ENCODE measurements at regions not wholly inside any gene's neighbourhood (a gene's known extent, or its start where the extent isn't known, plus 50 kb on each side); places are given as distances from the start of the nearest gene placed in this dataset.

DNA sequence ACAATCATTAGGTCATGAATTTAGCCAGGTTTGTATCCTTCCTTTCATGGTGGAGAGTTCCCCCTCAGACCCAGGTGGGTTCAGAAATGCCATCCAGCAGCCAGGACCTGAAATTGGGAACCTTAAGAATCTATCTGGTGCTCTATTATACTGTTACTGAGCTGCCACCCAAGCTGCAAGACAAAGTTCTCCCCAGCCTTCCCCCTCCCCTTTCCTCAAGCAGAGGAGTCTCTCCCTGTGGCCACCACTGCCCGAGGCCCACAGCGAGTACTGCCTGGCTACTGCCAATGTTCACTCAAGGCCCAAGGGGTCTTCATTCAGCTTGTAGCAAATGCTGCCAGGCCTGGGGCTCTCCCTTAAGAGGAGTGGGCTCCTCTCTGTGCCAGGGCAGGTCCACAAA is 133.8 kb downstream of the TMEM38B start:
- Histone ChIP-seq H3K4me1 (ENCODE audit: control insufficient read depth, insufficient read depth, low read length) (no peaks in the 10 kb centered on the region), H3K4me3 (ENCODE audit: low read depth, low read length) (no peak overlapping the region), H3K27ac (ENCODE audit: low read depth, low read length) (no peak overlapping the region), H3K9ac (ENCODE audit: low read depth, low read length) (no peak overlapping the region), H3K27me3 (ENCODE audit: control insufficient read depth, insufficient read depth, low read length) (no peaks in the 10 kb centered on the region), H3K36me3 (ENCODE audit: control insufficient read depth, insufficient read depth, low read length) (no peaks in the 10 kb centered on the region), H3K9me3 (ENCODE audit: control insufficient read depth, insufficient read depth, low read length) (no peaks in the 10 kb centered on the region)

DNA sequence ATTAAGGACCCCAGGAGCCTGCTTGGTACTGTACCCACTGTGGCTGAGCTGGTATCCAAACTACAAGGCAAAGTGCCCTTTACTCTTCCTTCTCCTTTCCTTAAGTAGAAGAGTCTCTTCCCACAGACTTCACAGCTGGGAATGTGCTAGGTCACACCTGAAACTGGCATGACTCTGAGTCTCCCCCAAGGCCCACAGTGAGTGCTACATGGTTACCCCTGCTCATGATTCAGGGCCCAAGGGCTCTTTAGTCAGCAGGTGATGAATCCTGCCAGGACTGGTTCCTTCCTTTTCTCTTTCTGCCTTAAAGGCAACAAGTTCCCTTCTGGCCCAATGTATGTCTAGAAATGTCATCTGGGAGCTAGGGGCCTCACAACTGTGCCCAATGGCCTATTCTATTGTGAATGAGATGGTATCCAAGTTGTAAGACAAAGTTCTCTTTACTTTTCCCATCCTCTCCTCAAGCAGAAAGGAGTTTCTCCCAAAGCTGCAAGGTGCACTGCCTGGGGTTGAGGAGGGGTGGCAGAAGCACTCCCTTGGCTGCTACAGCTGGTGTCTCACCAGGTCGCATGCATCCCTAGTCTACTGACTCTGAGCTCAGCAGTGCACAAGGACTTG is 134.4 kb downstream of the TMEM38B start:
- no peak overlapping the region for H3K27ac ChIP-seq (ENCODE audit: low read depth, low read length)
- H3K9me3 ChIP-seq (ENCODE audit: control insufficient read depth, insufficient read depth, low read length) = no peaks in the 10 kb centered on the region
- H3K9ac ChIP-seq (ENCODE audit: low read depth, low read length) = no peak overlapping the region
- H3K4me1 ChIP-seq (ENCODE audit: control insufficient read depth, insufficient read depth, low read length) = no peaks in the 10 kb centered on the region
- H3K27me3 ChIP-seq (ENCODE audit: control insufficient read depth, insufficient read depth, low read length) = no peaks in the 10 kb centered on the region
- no peak overlapping the region for H3K4me3 ChIP-seq (ENCODE audit: low read depth, low read length)
- H3K36me3 ChIP-seq (ENCODE audit: control insufficient read depth, insufficient read depth, low read length) = no peaks in the 10 kb centered on the region

DNA sequence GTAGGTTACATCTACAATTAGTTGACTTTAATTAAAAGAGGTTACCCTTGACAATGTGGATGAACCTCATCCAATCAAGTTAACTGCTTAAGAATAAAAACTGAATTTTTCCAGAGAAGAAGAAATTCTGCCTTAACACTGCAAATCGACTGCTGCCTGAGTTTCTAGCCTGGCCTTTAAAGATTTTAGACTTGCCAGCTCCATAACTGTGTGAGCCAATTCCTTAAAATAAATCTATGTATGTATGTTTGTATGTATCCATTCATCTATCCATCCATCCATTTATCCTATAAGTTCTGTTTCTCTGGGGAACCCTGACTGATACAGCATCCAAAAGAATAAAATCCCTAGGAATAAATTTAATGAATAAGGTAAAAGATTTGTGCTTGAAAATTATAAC is 136.1 kb downstream of the TMEM38B start:
- Histone ChIP-seq H3K27me3 (ENCODE audit: control insufficient read depth, insufficient read depth, low read length) (no peaks in the 10 kb centered on the region), H3K27ac (ENCODE audit: low read depth, low read length) (no peak overlapping the region), H3K36me3 (ENCODE audit: control insufficient read depth, insufficient read depth, low read length) (no peaks in the 10 kb centered on the region), H3K9me3 (ENCODE audit: control insufficient read depth, insufficient read depth, low read length) (no peaks in the 10 kb centered on the region), H3K4me1 (ENCODE audit: control insufficient read depth, insufficient read depth, low read length) (peaks cover 9% of the 10 kb centered on the region), H3K9ac (ENCODE audit: low read depth, low read length) (no peak overlapping the region), H3K4me3 (ENCODE audit: low read depth, low read length) (no peak overlapping the region)

DNA sequence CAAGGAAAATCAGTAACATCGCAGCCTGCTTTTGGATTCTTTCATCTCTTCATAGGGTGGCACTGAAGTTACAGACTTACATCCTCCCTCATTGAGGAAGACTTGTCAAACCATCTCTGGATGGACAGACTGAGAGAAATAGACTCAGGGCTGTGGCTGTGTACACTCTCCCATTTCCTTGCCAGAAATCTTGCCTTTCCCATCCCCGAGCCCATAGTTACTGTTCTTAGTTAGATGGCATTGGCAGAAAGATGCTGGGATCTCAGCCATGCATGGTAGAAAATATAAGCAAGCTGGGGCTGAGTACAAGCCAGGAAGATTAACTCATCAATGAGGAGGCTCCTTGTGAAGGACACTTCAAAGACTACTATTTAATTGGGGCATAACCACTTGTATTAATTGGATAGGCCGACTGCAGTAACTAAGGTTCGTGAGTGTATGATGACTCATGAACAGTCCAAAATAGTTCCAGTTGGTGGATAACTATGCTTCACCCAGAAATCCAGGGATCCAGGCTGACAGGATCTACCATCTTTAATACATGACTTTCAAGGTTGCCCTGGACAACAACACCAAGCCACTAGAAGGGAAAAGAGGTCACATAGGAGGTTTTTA is 137.9 kb downstream of the TMEM38B start:
- H3K4me1 ChIP-seq (ENCODE audit: control insufficient read depth, insufficient read depth, low read length) = peaks cover 9% of the 10 kb centered on the region
- H3K9me3 ChIP-seq (ENCODE audit: control insufficient read depth, insufficient read depth, low read length) = no peaks in the 10 kb centered on the region
- H3K27ac ChIP-seq (ENCODE audit: low read depth, low read length) = no peak overlapping the region
- no peak overlapping the region for H3K4me3 ChIP-seq (ENCODE audit: low read depth, low read length)
- H3K36me3 ChIP-seq (ENCODE audit: control insufficient read depth, insufficient read depth, low read length) = no peaks in the 10 kb centered on the region
- H3K9ac ChIP-seq (ENCODE audit: low read depth, low read length) = no peak overlapping the region
- no peaks in the 10 kb centered on the region for H3K27me3 ChIP-seq (ENCODE audit: control insufficient read depth, insufficient read depth, low read length)

DNA sequence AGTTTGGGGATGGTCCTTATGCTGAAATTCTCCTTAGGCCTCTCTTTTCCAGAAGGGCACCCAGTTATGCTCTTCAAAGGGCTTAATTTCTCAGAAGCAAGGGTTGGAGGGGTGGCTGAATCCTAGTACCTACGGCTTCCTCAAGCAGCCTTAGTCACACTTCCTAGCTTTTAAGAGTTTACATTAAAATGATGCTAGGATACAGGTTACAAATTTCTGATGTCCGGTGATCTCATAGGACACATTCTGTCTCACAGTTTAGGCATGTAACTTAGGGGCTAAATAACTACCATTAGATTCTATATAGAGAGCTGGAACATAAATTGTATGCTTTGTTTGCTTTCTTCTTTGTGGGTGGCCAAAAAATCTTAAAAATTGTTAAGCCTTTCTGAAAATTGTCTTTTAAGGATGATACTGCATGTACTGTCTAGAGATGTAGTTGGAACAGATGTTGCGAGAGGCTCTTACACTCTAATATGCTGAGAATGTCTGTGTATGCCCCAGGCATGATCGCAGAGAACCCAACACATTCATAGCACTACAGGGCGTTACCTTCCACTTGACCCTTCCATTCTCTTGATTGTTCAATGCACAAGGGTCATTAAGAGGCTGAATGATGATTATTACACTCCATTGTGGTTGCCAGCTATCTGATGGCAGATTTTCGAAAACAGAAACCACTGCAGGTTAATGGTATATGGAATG is 139.1 kb downstream of the TMEM38B start:
- Histone ChIP-seq H3K36me3 (ENCODE audit: control insufficient read depth, insufficient read depth, low read length) (no peaks in the 10 kb centered on the region), H3K4me3 (ENCODE audit: low read depth, low read length) (no peak overlapping the region), H3K9me3 (ENCODE audit: control insufficient read depth, insufficient read depth, low read length) (no peaks in the 10 kb centered on the region), H3K9ac (ENCODE audit: low read depth, low read length) (no peak overlapping the region), H3K27me3 (ENCODE audit: control insufficient read depth, insufficient read depth, low read length) (no peaks in the 10 kb centered on the region), H3K27ac (ENCODE audit: low read depth, low read length) (no peak overlapping the region), H3K4me1 (ENCODE audit: control insufficient read depth, insufficient read depth, low read length) (peaks cover 9% of the 10 kb centered on the region)

DNA sequence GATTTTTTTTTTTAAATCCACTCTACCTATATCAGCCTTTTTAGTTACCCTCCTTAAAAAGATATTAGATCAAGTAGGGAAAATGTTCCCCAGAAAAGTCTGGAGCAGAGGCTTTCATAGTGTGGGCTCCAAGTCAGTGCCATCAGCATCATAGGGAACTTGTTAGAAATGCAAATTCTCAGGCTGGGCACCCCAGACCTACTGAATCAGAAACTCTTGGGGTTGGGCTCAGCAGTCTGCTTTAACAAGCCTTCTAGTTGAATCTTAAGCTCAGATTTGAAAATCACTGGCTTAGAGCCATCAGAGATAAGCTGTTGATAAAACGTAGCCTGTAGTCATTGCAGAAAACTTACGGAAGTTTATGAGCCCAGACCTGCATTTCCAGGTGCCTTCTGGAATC is 140.1 kb downstream of the TMEM38B start:
- no peaks in the 10 kb centered on the region for H3K9me3 ChIP-seq (ENCODE audit: control insufficient read depth, insufficient read depth, low read length)
- H3K27ac ChIP-seq (ENCODE audit: low read depth, low read length) = no peak overlapping the region
- no peaks in the 10 kb centered on the region for H3K36me3 ChIP-seq (ENCODE audit: control insufficient read depth, insufficient read depth, low read length)
- no peak overlapping the region for H3K9ac ChIP-seq (ENCODE audit: low read depth, low read length)
- H3K27me3 ChIP-seq (ENCODE audit: control insufficient read depth, insufficient read depth, low read length) = no peaks in the 10 kb centered on the region
- H3K4me1 ChIP-seq (ENCODE audit: control insufficient read depth, insufficient read depth, low read length) = peaks cover 9% of the 10 kb centered on the region
- H3K4me3 ChIP-seq (ENCODE audit: low read depth, low read length) = no peak overlapping the region

DNA sequence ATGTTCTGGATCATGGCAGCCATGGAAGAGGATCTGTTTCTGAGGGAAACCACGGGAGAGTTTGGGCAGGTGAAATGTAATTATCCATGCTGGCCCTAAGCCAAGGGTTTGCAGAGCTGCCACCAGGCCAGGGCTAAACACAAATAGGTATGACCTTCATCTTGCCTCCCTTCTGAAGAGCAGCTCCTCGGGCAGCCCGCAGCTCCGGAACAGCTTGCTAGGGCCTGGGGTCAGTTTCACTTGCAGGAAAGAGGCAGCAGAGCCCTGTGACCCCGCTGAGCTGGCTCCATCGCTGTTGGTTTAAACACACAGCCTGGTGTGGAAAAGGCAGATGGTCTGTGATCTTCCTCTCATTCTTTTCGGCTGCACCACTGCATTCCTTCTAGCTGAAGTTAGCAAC is 141.4 kb downstream of the TMEM38B start:
- H3K27ac ChIP-seq (ENCODE audit: low read depth, low read length) = no peak overlapping the region
- no peak overlapping the region for H3K9ac ChIP-seq (ENCODE audit: low read depth, low read length)
- H3K4me3 ChIP-seq (ENCODE audit: low read depth, low read length) = no peak overlapping the region
- H3K36me3 ChIP-seq (ENCODE audit: control insufficient read depth, insufficient read depth, low read length) = no peaks in the 10 kb centered on the region
- peaks cover 9% of the 10 kb centered on the region for H3K4me1 ChIP-seq (ENCODE audit: control insufficient read depth, insufficient read depth, low read length)
- H3K9me3 ChIP-seq (ENCODE audit: control insufficient read depth, insufficient read depth, low read length) = no peaks in the 10 kb centered on the region
- H3K27me3 ChIP-seq (ENCODE audit: control insufficient read depth, insufficient read depth, low read length) = no peaks in the 10 kb centered on the region

DNA sequence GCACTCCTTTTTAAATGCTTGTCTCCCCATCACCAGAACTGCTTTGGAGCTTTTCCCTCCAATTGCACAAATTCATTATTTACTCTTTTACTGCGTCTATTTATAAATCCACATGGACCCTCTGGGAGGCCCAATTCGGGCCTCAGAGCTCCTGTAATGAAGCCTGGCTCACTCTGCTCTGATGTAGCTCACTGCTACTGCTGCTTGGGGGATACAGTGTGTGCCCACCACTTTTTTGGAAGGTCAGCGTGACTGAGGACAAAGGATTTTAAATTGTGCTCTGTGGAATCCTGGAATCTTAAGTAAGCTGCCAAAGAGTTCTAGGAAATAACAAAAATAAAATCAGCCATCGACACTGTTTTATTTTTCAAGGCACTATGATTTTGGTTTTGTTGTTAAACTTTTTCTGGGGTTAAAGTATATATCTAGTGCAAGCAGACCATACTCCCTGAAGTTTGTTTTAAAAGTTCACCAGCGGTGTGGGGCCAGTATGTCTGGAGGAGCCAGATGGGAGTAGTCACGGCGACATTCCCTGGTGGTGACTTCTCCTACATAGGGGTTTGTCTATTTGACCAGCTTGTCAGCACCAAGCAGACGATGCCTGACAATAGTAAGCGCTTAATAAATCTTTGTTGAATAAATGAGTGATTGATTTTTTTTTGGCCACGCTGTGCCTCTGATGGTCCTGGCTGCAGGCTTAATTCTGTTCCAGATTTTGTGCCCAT is 142.8 kb downstream of the TMEM38B start:
- Histone ChIP-seq H3K9me3 (ENCODE audit: control insufficient read depth, insufficient read depth, low read length) (no peaks in the 10 kb centered on the region), H3K4me1 (ENCODE audit: control insufficient read depth, insufficient read depth, low read length) (peaks cover 9% of the 10 kb centered on the region), H3K4me3 (ENCODE audit: low read depth, low read length) (no peak overlapping the region), H3K9ac (ENCODE audit: low read depth, low read length) (no peak overlapping the region), H3K27me3 (ENCODE audit: control insufficient read depth, insufficient read depth, low read length) (no peaks in the 10 kb centered on the region), H3K27ac (ENCODE audit: low read depth, low read length) (no peak overlapping the region), H3K36me3 (ENCODE audit: control insufficient read depth, insufficient read depth, low read length) (no peaks in the 10 kb centered on the region)

DNA sequence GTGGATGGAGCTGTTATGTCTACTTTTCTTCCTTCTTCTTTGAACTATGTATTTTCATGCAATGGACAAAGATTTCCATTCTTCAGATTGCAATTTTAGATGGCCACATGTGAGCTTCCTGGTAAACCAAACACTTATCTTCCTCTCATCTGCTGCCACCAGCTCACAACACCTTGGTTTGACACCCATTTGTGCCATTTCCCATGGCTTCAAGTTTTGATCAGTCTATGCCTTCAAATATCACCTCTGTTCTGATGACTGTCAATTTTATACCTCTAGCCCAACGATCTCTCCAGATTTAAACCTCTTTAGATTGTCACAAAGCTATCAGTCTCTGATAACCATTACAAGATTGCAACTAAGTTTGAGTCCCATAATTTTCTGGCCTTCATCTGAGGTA is 147.2 kb downstream of the TMEM38B start:
- H3K9ac ChIP-seq (ENCODE audit: low read depth, low read length) = no peak overlapping the region; the same call in 1 of the 2 replicates
- H3K9me3 ChIP-seq (ENCODE audit: control insufficient read depth, insufficient read depth, low read length) = no peaks in the 10 kb centered on the region
- no peaks in the 10 kb centered on the region for H3K36me3 ChIP-seq (ENCODE audit: control insufficient read depth, insufficient read depth, low read length)
- no peak overlapping the region for H3K4me3 ChIP-seq (ENCODE audit: low read depth, low read length)
- no peak overlapping the region for H3K27ac ChIP-seq (ENCODE audit: low read depth, low read length)
- H3K27me3 ChIP-seq (ENCODE audit: control insufficient read depth, insufficient read depth, low read length) = no peaks in the 10 kb centered on the region
- H3K4me1 ChIP-seq (ENCODE audit: control insufficient read depth, insufficient read depth, low read length) = no peaks in the 10 kb centered on the region

DNA sequence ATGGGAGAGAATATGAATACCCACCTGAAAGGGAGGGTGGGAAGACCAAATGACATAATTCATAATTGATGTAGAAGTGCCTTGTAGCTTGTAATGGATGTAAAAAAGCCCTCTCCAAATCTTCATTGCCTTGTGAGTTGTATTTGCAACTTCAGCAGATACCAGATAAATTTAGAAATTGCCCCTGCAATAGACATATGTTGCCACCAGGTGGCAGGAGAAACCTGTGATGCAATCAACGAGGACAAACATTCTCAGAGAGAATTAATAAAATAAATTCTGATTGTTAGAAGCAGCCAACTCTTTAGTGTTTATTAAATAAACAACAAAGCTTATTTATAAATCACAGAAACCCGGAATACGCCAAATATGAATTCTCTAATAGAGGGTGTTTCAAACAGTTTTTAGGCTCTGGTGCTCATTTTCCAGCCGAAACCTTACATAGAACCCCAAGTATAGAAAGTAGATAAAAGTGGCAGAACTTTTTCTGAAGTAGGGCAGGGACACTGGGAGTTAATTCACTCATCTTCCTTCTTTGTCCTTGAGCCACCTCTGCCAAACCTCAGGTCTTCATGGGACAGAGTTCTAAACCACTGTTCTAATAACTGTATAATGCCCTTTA is 147.8 kb downstream of the TMEM38B start:
- Histone ChIP-seq H3K27me3 (ENCODE audit: control insufficient read depth, insufficient read depth, low read length) (no peaks in the 10 kb centered on the region), H3K4me3 (ENCODE audit: low read depth, low read length) (no peak overlapping the region), H3K27ac (ENCODE audit: low read depth, low read length) (no peak overlapping the region), H3K9me3 (ENCODE audit: control insufficient read depth, insufficient read depth, low read length) (no peaks in the 10 kb centered on the region), H3K36me3 (ENCODE audit: control insufficient read depth, insufficient read depth, low read length) (no peaks in the 10 kb centered on the region), H3K9ac (ENCODE audit: low read depth, low read length) (no peak overlapping the region; the same call in 1 of the 2 replicates), H3K4me1 (ENCODE audit: control insufficient read depth, insufficient read depth, low read length) (no peaks in the 10 kb centered on the region)
